IMR-90 (cell line): ENCODE measurements at regions not wholly inside any gene's neighbourhood (a gene's known extent, or its start where the extent isn't known, plus 50 kb on each side); places are given as distances from the start of the nearest gene placed in this dataset.

Experiments
- ATAC-seq: fragments of 200-7000 bp; cut with Tn5 transposase; 2 replicates; pipeline ENCODE4 v1.9.1; 2020; ENCODE audit warnings: low read depth, mild to moderate bottlenecking, moderate library complexity
- BruUV-seq: library from RNA; stranded (reverse); fragments of 400-500 nt; replicated peaks from 2 replicates; lab custom pipeline; 2021; lab: Mats Ljungman, UMichigan
- CTCF ChIA-PET: fragments of 300-600 bp; formaldehyde crosslinking; extraction: SDS; loops from one replicate; lab custom pipeline; 2021; ENCODE audit warnings: antibody characterized with exemption; lab: Yijun Ruan, JAX
- POLR2A ChIA-PET: fragments of 300-600 bp; sonication (Branson Sonifier 250); formaldehyde crosslinking; loops from one replicate; lab custom pipeline; 2022; ENCODE audit warnings: antibody characterized with exemption; ENCODE audit not compliant: unreplicated experiment; lab: Charles Lee
- DNase-seq: peaks from one replicate; pipeline ENCODE4 v3.0.0; 2013
- H2AFZ ChIP-seq: replicated peaks from 2 replicates; pipeline ENCODE3; 2013; ENCODE audit warnings: low read length, mild to moderate bottlenecking; ENCODE audit not compliant: poor library complexity
- H2AK5ac ChIP-seq: 2 replicates; pipeline ENCODE4 v1.6.1; 2013; ENCODE audit warnings: low read depth, low read length, inconsistent platforms
- H2AK9ac ChIP-seq: replicated peaks from 2 replicates; pipeline ENCODE3; 2013; ENCODE audit warnings: mild to moderate bottlenecking, low read depth, low read length, moderate library complexity; ENCODE audit not compliant: poor library complexity
- H2BK120ac ChIP-seq: 2 replicates; pipeline ENCODE4 v1.6.1; 2013; ENCODE audit warnings: low read depth, low read length, inconsistent platforms
- H2BK15ac ChIP-seq: 3 replicates; pipeline ENCODE4 v1.6.1; 2013; ENCODE audit warnings: low read depth, low read length, inconsistent platforms
- H2BK20ac ChIP-seq: 2 replicates; pipeline ENCODE4 v1.6.1; 2013; ENCODE audit warnings: low read depth, mild to moderate bottlenecking, inconsistent platforms, low read length, moderate library complexity
- H2BK5ac ChIP-seq: 2 replicates; pipeline ENCODE4 v1.6.1; 2013; ENCODE audit warnings: mild to moderate bottlenecking, low read depth, low read length, inconsistent platforms; ENCODE audit not compliant: poor library complexity, severe bottlenecking
- H3K14ac ChIP-seq: replicated peaks from 2 replicates; pipeline ENCODE4 v1.6.1; 2013; ENCODE audit warnings: low read depth, low read length, inconsistent platforms
- H3K18ac ChIP-seq: 2 replicates; pipeline ENCODE4 v1.6.1; 2013; ENCODE audit warnings: low read depth, low read length, control low read depth
- H3K23ac ChIP-seq: 2 replicates; pipeline ENCODE4 v1.6.1; 2013; ENCODE audit warnings: low read depth, low read length, inconsistent platforms
- H3K27ac ChIP-seq: 2 replicates; pipeline ENCODE4 v1.5.1; 2013; ENCODE audit warnings: mild to moderate bottlenecking, control low read depth, low read length; ENCODE audit not compliant: insufficient read depth
- H3K27me3 ChIP-seq: 2 replicates; pipeline ENCODE4 v1.6.1; 2013; ENCODE audit warnings: low read length; ENCODE audit not compliant: control insufficient read depth, insufficient read depth
- H3K36me3 ChIP-seq: 2 replicates; pipeline ENCODE4 v1.6.1; 2013; ENCODE audit warnings: low read length, mixed read lengths; ENCODE audit not compliant: control insufficient read depth, insufficient read depth
- H3K4ac ChIP-seq: 2 replicates; pipeline ENCODE4 v1.6.1; 2013; ENCODE audit warnings: low read depth, low read length, inconsistent platforms
- H3K4me1 ChIP-seq: 2 replicates; pipeline ENCODE4 v1.6.1; 2013; ENCODE audit warnings: low read length, mixed read lengths; ENCODE audit not compliant: control insufficient read depth, insufficient read depth
- H3K4me2 ChIP-seq: 2 replicates; pipeline ENCODE4 v1.6.1; 2013; ENCODE audit warnings: low read depth, mild to moderate bottlenecking, control low read depth, low read length, moderate library complexity
- H3K4me3 ChIP-seq: 2 replicates; pipeline ENCODE4 v1.5.1; 2013; ENCODE audit warnings: low read depth, mild to moderate bottlenecking, control low read depth, low read length, moderate library complexity; ENCODE audit not compliant: insufficient read depth
- H3K56ac ChIP-seq: 2 replicates; pipeline ENCODE4 v1.6.1; 2013; ENCODE audit warnings: low read length, inconsistent platforms; ENCODE audit not compliant: insufficient read depth; ENCODE audit errors: extremely low read depth
- H3K79me1 ChIP-seq, 2 experiments: 2 replicates each; pipeline ENCODE4 v1.6.1; 2013; ENCODE audit warnings: low read length in 2 of 2, inconsistent platforms in 1 of 2, low read depth in 1 of 2
- H3K9ac ChIP-seq: 2 replicates; pipeline ENCODE4 v1.6.1; 2013; ENCODE audit warnings: low read depth, low read length, control low read depth
- H3K9me1 ChIP-seq: 2 replicates; pipeline ENCODE4 v1.6.1; 2013; ENCODE audit warnings: low read length, inconsistent platforms; ENCODE audit not compliant: insufficient read depth
- H3K9me3 ChIP-seq: 2 replicates; pipeline ENCODE4 v1.6.1; 2013; ENCODE audit warnings: low read length; ENCODE audit not compliant: control insufficient read depth, insufficient read depth
- H4K20me1 ChIP-seq: 2 replicates; pipeline ENCODE4 v1.6.1; 2013; ENCODE audit warnings: low read length, inconsistent platforms; ENCODE audit not compliant: insufficient read depth
- H4K5ac ChIP-seq: 2 replicates; pipeline ENCODE4 v1.6.1; 2013; ENCODE audit warnings: mild to moderate bottlenecking, low read depth, low read length, control low read depth
- H4K8ac ChIP-seq, 2 experiments: 2 replicates each; pipeline ENCODE4 v1.6.1; 2013; ENCODE audit warnings: low read depth in 2 of 2, low read length in 2 of 2, control low read depth in 1 of 2, inconsistent platforms in 1 of 2
- H4K91ac ChIP-seq: 2 replicates; pipeline ENCODE4 v1.6.1; 2013; ENCODE audit warnings: low read depth, low read length, inconsistent platforms; ENCODE audit not compliant: insufficient read depth
- BHLHE40 ChIP-seq: fragments of 150-350 bp; IDR thresholded peaks from 2 replicates; pipeline ENCODE4 v1.6.1; 2016; ENCODE audit warnings: mild to moderate bottlenecking, low read depth, low read length
- CHD1 ChIP-seq: IDR thresholded peaks from 2 replicates; pipeline ENCODE4 v1.6.1; 2012; ENCODE audit warnings: low read depth, low read length, improper control_type of control experiment
- CTCF ChIP-seq: conservative IDR thresholded peaks from 2 replicates; pipeline ENCODE4 v1.5.1; 2012; ENCODE audit warnings: mild to moderate bottlenecking, low read depth, low read length, improper control_type of control experiment
- ELK1 ChIP-seq: fragments of 150-350 bp; IDR thresholded peaks from 2 replicates; pipeline ENCODE4 v1.6.1; 2016; ENCODE audit warnings: low read depth, mild to moderate bottlenecking, low read length, moderate library complexity, borderline replicate concordance
- FOS ChIP-seq: fragments of 150-350 bp; IDR thresholded peaks from 2 replicates; pipeline ENCODE4 v1.6.1; 2016; ENCODE audit warnings: low read depth, low read length
- MAFK ChIP-seq: IDR thresholded peaks from 2 replicates; pipeline ENCODE4 v1.6.1; 2012; ENCODE audit warnings: low read depth, low read length, improper control_type of control experiment
- MAZ ChIP-seq: IDR thresholded peaks from 2 replicates; pipeline ENCODE4 v1.6.1; 2012; ENCODE audit warnings: low read depth, mild to moderate bottlenecking, low read length, improper control_type of control experiment, moderate library complexity, borderline replicate concordance
- MXI1 ChIP-seq: IDR thresholded peaks from 2 replicates; pipeline ENCODE4 v1.6.1; 2012; ENCODE audit warnings: low read depth, mild to moderate bottlenecking, low read length, moderate library complexity, borderline replicate concordance
- NFE2L2 ChIP-seq: fragments of 150-350 bp; IDR thresholded peaks from 2 replicates; pipeline ENCODE4 v1.6.1; 2016; ENCODE audit warnings: low read depth, mild to moderate bottlenecking, low read length
- POLR2A ChIP-seq: IDR thresholded peaks from 2 replicates; pipeline ENCODE4 v1.6.1; 2012; ENCODE audit warnings: mild to moderate bottlenecking, low read depth, low read length
- RAD21 ChIP-seq: IDR thresholded peaks from 2 replicates; pipeline ENCODE4 v1.6.1; 2012; ENCODE audit warnings: low read length, improper control_type of control experiment
- RCOR1 ChIP-seq: IDR thresholded peaks from 2 replicates; pipeline ENCODE4 v1.6.1; 2012; ENCODE audit warnings: mild to moderate bottlenecking, low read length, improper control_type of control experiment; ENCODE audit not compliant: insufficient replicate concordance
- SMC3 ChIP-seq: fragments of 150-350 bp; IDR thresholded peaks from 2 replicates; pipeline ENCODE4 v1.6.1; 2016; ENCODE audit warnings: low read depth, mild to moderate bottlenecking, antibody characterized with exemption, low read length, moderate library complexity
- USF2 ChIP-seq: fragments of 150-350 bp; IDR thresholded peaks from 2 replicates; pipeline ENCODE4 v1.6.1; 2017; ENCODE audit warnings: mild to moderate bottlenecking, antibody characterized with exemption, low read length, low read depth
- WGBS, 2 experiments: methylation state at CpG; one replicate each; pipeline versions ENCODE4 v1.1.5 to v1.1.7; 2013; ENCODE audit warnings: missing lambda C conversion rate in 2 of 2; ENCODE audit not compliant: insufficient read length in 1 of 2; ENCODE audit errors: extremely low coverage in 2 of 2; 5-methylcytosine and 5-hydroxymethylcytosine counted together
- dilution Hi-C: fragments of 300-500 bp; cut with HindIII; formaldehyde crosslinking; loops from one replicate; pipeline ENCODE4 v1.14.3; 2018; ENCODE audit warnings: low sequenced_read_pairs; ENCODE audit not compliant: unreplicated experiment
- in situ Hi-C: fragments of 300-500 bp; cut with MboI; formaldehyde crosslinking; loops from 3 replicates; pipeline ENCODE4 v1.14.3; 2019; ENCODE audit warnings: low sequenced_read_pairs, inconsistent platforms, mixed read lengths
- intact Hi-C: fragments of 100-400 bp; cut with micrococcal nuclease; formaldehyde crosslinking; loops from 2 replicates; pipeline ENCODE4 v1.10.0; 2022

- H4K8ac ChIP-seq = no peak overlapping the region
- intact Hi-C loops (no loop called here), dilution Hi-C loops (no loop called here), in situ Hi-C loops (no loop called here)
- H3K23ac ChIP-seq = no peak overlapping the region
- H3K56ac ChIP-seq = no peak overlapping the region
- no peaks in the 10 kb centered on the region for H3K36me3 ChIP-seq
- H3K14ac ChIP-seq = no peak overlapping the region
- no peaks in the 10 kb centered on the region for H3K9me3 ChIP-seq
- H2BK20ac ChIP-seq = no peak overlapping the region
- H2AK9ac ChIP-seq = no peak overlapping the region
- H3K27me3 ChIP-seq = no peaks in the 10 kb centered on the region
- POLR2A ChIA-PET = no interaction called here
- no peak overlapping the region for H3K9ac ChIP-seq
- H4K91ac ChIP-seq = no peak overlapping the region
- ATAC-seq = no peak
- CTCF ChIA-PET = no interaction called here
- H4K5ac ChIP-seq = no peak overlapping the region
- no peak overlapping the region for H3K27ac ChIP-seq
- no peak for DNase-seq
- no peak for TF ChIP-seq ELK1
- no peak for TF ChIP-seq MAFK
- TF ChIP-seq MXI1 = no peak
- TF ChIP-seq RAD21 = no peak
- TF ChIP-seq USF2 = no peak
- TF ChIP-seq BHLHE40 = no peak
- TF ChIP-seq NFE2L2 = no peak
- TF ChIP-seq CTCF = no peak
- no peak for TF ChIP-seq POLR2A
- TF ChIP-seq SMC3 = no peak
- no peak for TF ChIP-seq MAZ
- TF ChIP-seq CHD1 = no peak
- TF ChIP-seq RCOR1 = no peak
- TF ChIP-seq FOS = no peak
- no peak overlapping the region for H3K18ac ChIP-seq
- no peak overlapping the region for H2AK5ac ChIP-seq
- no TSS peak for BruUV-seq
- H2BK15ac ChIP-seq = no peak overlapping the region
- no peak overlapping the region for H3K4me3 ChIP-seq
- no peak overlapping the region for H2BK5ac ChIP-seq
- H3K4me1 ChIP-seq = no peaks in the 10 kb centered on the region
- H2AFZ ChIP-seq = no peak overlapping the region
- no peak overlapping the region for H2BK120ac ChIP-seq
- no peaks in the 10 kb centered on the region for H3K9me1 ChIP-seq
- H3K4me2 ChIP-seq = no peak overlapping the region
- H3K79me1 ChIP-seq = no peaks in the 10 kb centered on the region
- no peak overlapping the region for H3K4ac ChIP-seq
- 54% methylated on average over 4 of the region's 5 CpGs; no CpG with 5 or more reads in 1 of the 2 experiments for WGBS, 2 experiments
- H4K20me1 ChIP-seq = no peaks in the 10 kb centered on the region
Measured at GRCh38 chrX:22406201-22406737, 133.6 kb downstream of the CBLL2 start.
